HG02759 (cell line): ENCODE measurements at regions not wholly inside any gene's neighbourhood (a gene's known extent, or its start where the extent isn't known, plus 50 kb on each side); places are given as distances from the start of the nearest gene placed in this dataset.
"Not testable (repeated sequence)": the region's sequence is repeated elsewhere in the genome, so short reads cannot be mapped to it uniquely, and the experiment has no call there.

ENCODE experiments used
- ATAC-seq: cut with Tn5 transposase; IDR thresholded peaks from one replicate; pipeline ENCODE4 v1.9.1; 2021; ENCODE audit warnings: mild to moderate bottlenecking, moderate library complexity; ENCODE audit not compliant: unreplicated experiment

DNA sequence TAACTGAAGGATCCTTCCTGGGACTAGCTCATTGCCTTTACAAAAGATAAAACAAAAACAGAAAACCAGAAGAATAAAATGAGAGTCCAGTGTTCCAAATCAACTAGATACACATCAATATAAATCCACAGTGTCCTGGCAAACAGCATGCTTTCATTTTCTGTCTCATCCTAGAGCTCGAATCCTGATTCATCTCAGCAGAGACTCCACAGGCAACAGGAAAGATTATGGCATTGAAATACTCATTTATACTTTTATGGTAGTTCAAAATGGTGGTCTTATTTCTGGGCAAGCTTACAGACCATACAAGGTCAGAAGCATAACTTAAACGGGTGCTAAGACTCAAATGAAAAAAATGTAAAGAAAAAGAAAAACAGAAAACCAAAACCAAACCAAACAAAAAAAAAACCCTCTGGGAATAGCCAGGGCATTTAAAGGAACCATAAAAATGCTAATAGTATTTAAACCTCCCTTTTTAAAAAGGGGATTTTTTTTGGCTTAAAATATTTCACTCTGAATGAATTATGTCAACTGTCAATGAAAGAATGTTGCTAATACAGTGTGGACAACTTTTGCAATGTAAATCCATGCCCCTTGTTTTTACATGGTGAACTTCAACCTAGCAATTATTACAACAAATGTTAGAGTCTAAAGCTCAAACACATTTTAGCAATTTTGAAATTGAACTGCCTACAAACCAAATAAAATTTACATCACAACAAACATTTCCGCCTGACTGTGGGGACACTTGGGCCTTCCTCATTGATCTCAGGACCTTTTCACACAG lies 57.9 kb downstream of the GPR101 start:
- no peak for ATAC-seq

DNA sequence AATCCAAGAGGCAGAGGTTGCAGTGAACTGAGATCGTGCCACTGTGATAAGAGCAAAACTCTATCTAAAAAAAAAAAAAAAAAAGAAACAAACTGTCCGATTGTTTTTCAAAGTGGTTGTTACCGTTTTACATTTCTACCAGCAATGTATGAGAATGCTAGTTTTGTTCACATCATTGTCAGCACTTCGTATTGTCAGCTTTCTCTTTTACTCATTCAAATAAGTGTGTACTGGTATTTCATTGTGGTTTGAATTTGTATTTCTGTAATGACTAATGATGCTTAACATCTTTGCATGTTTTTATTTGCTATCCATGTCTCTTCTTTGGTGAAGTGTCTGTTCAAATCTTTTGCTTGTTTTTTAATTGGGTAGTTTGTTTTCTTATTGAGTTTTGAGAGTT lies 65.8 kb downstream of the GPR101 start:
- ATAC-seq = no peak

- no peak for ATAC-seq
Observed at GRCh38 chrX:136963973-136964372, 69.8 kb downstream of the GPR101 start.

DNA sequence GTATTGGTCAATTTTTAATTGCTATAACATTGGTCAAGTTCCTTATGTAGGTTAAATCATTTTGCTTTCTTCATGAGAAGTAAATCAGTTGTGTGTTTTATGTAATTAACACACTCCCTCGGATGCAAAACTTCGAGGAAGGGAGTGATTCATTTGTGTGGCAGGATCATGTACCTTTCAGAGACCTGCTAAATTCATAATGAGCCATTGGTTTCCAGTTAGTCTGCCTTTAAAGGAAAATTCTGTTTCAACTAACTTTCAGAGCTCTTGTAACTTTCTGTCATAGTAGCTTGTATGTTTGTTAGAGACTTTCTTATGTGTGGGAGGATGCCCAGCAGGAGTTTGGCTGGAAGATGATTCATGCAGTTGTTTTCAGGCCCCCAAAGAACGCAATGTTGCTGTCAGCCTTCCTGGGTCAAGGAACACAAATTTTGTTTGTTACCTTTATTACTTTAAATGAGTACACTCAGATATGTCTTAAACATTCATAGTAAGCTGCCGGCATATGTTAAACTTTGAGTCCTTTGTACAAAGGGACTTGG lies 72.1 kb downstream of the GPR101 start:
- ATAC-seq = no peak

DNA sequence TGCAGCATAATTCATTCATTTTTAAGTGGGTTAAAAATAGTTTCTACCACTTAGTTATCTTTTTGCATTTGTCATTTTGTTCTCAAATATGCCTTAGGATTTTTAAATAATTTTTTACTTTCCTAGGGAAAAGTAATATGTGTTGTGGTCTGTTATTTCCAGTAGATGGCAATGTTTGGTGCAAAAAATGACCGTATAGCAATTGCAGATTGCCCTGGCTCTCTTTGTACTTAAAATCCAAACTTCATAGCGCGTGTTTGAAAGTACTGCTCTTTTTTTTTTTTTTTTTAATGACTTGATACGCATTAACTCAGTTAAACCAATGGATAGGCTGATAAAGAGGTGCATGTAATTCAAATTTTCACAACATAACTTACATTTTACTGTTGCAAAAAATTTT lies 74.4 kb upstream of the RBMX start:
- ATAC-seq = no peak

DNA sequence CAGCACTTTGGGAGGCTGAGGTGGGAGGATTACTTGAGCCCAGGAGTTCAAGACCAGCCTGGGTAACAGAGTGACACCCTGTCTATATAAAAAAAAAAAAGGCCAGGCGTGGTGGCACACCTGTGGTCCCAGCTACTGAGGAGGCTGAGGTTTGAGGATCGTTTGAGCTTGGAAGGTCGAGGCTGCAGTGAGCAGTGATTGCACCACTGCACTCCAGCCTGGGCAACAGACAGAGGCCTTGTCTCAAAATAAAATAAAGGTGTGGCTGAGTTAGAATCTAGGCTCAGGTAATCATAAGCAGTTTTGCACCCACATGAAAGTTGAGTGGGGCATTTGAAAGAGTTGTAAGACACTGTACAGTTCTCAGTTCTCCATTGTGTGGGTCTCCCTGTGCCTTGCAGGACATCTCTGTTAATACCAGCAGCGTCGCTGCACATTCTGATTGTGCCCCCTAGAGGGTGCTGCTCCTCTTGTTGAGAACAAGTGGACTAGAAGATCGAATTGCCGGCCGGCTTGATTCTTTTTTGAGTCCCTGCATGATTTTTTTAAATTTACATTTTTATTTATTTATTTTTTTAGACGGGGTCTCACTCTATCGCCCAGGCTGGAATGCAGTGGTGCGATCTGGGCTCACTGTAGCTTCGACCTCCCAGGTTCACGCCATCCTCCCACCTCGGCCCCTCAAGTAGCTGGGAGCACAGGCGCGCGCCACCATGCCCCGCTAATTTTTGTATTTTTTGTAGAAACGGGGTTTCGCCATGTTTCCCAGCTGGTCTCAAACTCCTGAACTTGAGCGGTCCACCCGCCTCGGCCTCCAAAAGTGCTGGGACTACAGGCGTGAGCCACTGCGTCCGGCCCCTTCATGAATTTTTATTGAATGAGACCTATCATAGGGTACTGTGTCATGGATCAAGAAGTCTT lies 73.6 kb upstream of the RBMX start:
- ATAC-seq = peak; percentile 98

- ATAC-seq = no peak
Observed at GRCh38 chrX:136950211-136950610, 69.7 kb upstream of the RBMX start.

DNA sequence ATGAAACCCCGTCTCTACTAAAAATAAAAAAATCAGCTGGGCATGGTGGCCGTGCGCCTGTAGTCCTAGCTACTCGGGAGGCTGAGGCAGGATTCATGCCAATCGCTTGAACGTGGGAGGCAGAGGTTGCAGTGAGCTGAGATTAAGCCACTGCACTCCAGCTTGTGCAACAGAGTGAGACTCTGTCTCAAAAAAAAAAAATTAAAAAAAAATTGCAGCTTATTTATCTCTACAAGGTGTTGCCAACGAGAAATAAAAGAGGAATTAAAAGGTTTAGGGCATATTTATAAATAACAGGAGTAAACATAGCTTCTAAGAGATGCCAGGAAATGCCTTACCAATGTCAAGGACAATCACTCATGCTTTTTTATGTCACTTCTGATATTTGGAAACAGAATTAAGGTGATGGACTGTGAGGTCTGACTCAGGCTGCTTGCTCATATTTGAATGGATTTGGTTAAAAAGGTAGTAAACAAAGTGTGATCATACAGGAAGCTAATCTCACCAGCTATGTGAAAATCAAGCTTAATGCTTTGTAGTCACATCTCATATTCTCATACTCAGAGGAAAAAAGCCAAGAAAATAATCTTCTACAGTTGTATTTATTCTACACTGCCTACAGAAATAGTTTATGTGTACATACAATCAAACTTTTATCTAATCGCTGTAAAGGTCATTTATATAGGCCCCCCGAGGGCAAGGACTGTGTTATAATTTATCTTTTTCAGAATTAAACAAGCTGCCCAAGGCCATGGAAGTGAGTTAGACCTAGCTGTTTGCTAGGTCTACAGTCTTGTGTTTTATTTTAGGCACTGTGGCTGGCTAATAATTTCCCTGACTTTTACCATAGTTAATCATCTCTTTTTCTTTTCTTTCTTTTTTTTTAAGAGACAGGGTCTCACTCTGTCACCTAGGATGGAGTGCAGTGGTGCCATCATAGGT lies 61.1 kb upstream of the RBMX start:
- no peak for ATAC-seq

GRCh38 chrX:136936183-136936549 lies 55.6 kb upstream of the RBMX start:
- ATAC-seq = no peak

GRCh38 chrX:136935533-136936182 lies 55.1 kb upstream of the RBMX start:
- ATAC-seq = not testable (repeated sequence)

DNA sequence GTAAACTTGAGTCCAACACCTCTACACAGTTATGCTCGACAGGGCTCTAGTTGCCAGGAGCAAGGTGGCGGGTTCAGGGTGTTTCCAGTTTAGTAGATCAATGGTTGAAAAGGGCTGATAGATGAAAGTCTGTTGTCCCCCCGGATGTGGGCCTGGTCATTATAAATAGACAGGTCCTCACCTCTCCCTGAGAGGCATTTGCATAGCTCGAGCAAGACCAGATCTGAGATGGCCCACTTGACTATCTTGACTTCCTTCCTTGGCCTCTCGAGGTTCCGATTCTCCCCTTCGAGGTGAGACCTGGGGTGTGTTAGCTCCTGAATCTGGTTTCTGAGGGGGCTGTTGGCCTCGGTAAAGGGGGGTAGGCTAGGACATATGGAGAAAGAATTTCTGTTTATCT lies 54.1 kb upstream of the RBMX start:
- not testable (repeated sequence) for ATAC-seq

GRCh38 chrX:136933611-136934145 lies 53.2 kb upstream of the RBMX start:
- no peak for ATAC-seq

- no peak for ATAC-seq
Observed at GRCh38 chrX:136931661-136932060, 51.1 kb upstream of the RBMX start.
